Activated CD4-positive, alpha-beta T cell treated with anti-CD3 and anti-CD28 coated beads, Interleukin-2, Interleukin-4, amounts not matched to agents 100 ng/mL and 50 ng/mL, durations not matched to agents 16 hours and 8 hours (primary cell): ENCODE measurements at regions not wholly inside any gene's neighbourhood (a gene's known extent, or its start where the extent isn't known, plus 50 kb on each side); places are given as distances from the start of the nearest gene placed in this dataset.

Source experiments
- DNase-seq: peaks from one replicate; pipeline ENCODE4 v3.0.0-alpha.2; 2020; ENCODE audit warnings: low spot score

- no peak for DNase-seq
Observed at GRCh38 chr2:4486971-4487370, 783.6 kb downstream of the DCDC2C start.

DNA sequence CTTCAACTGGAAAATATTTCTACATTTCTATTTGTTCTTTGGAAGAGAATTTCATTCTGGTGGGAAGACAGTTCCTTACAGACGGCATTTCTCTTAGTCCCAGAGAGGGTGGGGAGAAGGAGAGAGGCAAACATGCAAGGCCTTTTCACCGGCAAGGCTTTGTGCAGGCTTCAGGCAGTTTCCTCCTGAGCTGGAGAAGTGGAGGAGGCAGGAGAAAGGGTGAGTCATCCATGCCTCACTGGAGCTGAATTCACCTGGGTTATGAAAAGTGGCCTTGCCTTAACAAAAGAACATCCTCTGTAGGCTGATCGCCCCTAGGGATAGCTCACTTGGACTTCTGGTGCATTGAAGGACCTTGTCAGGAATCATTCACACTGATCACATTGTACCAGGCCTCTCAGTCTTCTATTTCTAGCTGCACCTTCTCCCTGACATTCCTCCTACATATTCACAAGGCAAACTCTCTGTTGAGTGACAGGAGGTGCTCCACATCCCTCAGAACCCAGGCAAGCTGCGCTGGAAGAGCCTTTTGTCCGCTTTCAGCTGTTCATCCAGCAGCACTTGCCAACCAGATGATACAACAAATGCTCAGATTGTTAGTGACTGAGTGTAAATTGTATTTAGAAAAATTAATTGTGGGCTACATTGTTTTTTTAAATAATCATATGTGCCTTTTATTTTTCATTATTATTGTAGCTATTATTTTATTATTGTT, 796.1 kb downstream of the DCDC2C start:
- no peak for DNase-seq

DNA sequence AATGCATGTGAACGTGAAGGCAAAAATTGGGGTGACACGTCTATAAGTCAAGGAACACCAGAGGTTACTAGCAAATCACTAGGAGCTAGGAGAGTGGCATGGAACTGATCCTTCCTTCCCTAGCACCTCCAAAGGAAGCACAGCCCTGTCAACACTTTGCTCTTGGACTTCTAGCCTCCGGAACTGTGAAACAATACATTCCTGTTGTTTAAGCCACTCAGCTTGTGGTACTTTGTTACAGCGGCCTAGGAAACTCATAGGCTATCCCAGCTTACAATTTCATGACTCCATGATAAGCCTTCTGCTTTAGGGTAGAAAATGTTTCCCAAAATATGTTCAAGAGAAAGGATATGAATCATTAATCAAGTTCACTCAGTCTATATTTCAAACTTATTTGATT, 798.1 kb downstream of the DCDC2C start:
- no peak for DNase-seq

DNA sequence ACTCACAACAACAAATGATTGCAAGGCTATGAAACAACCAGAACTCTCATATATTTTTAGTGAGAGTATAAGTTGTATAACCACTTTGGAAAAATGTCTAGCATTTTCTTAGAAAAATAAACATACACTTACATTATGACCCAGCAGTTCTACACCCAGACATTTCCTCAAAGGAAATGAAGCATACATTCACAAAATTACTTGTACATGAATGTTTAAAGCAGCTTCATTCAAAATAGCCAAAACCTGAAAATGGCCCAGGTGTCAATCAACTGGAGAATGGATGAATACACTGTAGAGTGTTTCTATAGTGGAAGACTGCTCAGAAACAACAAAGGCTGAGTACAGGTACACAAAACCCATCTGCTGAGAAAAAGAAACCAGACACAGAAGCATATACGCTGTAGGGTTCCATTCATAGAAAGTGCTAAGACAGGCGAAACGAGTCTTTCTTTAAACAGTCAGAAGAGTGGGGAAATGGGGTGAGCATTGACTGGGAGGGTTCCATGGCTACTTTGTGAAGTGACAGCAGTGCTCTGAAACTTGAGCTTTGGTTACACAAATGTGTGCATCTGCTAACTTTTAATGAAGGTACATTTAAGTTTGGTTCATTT, 799.0 kb downstream of the DCDC2C start:
- DNase-seq, result no peak

- no peak for DNase-seq
Observed at GRCh38 chr2:4507661-4508060, 804.3 kb downstream of the DCDC2C start.

DNA sequence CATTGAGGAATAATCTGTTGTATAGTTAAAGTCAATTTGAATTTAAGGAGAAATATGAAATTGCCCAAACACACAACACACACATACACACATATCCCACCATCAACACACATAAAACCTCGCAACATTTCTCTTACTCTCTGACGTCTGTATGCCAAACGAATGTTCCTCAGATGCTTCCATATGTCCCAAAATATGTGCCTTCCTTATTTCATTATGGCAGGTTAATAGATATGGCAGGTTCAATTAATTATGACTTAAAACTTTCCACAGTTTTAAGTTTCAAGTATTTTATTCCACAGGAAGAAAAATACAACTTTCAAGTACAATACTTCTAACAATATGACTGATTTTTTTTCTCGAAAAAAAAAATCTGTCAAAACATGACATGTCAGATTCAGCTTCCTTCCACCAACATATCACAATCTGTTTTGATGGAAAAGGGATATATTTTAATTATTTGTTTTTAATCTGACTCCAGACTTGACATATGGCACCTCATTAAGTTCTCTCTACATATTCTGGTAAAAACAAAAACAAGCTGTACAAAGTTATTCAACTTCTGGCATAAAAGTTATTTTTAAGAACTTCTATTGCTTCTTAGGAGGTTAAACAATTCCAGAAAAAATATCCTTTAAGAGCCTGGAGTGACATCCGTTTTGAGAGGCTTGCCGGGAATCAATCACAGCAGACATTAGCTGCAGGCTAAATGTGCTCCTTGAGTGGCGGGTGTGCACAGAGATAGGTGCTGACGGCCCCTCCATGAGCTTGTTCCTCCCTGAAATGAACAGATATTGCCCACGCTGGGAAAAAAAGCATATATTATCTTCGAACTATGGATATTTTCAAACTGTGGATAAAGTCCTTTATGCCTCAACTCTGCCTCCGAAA, 812.7 kb downstream of the DCDC2C start:
- DNase-seq, result no peak

DNA sequence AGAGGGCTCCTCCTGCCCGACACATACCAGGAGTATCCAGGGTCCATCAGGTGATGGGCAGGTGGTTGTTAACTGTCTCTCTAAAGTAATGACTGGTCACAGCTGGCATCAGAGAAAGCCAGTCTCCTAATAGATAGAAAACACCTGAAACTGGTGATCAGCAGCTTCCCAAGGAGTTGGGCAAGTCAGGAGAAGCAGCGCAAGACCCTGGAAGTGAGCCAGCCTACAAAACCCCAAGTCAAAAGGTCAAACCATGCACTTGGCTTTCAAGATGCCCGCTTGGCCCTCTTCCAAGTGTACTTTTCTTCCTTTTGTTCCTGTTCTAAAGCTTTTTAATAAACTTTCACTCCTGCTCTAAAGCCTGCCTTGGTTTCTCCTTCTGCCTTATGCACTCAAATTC, 815.2 kb downstream of the DCDC2C start:
- DNase-seq, result no peak

DNA sequence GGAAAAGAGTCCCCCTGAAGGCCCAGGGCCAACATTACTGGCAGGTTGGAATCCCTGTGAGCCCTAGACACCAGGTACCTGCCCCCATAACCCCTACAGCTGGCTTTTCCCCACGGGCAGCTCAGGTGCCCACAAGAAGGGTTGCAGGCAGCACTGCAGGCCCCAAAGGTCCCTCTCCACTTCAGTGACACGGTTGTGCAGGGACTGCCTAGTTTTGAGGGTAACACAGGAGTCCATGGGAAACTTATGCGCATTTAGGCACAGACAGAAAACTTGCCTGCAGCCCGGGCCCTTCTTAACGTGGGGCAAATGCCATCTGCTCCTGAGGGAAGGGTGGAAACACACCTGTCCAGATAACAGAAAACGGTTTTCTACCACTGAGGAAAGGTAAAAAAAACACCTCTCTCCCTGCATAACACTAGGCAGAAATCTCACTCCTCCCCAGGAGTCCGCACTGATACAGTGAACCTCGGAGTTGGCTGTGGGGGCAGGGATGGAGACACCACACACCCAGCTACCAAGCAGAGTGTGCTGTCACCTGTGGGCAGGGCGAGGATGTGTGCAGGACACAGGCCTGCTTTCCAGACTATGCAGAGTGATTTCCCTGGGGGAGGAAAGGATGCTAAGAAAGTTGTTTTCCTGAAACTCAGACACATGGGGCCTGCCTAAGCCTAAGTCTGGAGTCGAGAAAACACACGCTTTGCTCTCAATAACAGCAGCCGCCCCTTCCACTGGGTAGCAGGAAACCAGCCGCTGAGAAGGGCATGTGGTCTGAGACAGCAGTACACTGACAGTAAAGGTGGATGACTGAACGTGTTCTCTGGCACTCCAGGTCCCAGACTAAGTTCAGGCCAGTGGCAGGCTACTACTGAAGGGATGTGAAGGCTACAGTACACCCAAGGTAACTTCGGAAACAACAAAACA, 819.4 kb downstream of the DCDC2C start:
- no peak for DNase-seq

DNA sequence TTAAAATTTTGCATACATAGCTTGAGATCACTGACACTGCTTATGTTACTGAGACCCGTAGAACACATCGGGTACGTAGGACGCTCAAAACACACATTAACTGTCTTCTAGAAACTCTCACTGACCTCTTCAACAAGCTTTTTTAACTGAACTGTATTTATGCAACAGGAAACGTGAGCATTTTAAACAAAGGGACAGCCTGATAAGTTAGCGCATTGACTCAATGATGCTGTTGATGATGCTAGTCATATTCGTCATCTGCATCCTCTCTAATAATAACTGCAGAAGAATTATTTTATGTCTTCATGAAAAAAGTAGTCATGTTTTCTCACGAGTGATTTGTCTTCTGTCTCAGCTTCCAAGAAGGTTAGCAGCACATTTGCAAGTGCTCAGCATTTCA, 824.0 kb downstream of the DCDC2C start:
- DNase-seq, result no peak

DNA sequence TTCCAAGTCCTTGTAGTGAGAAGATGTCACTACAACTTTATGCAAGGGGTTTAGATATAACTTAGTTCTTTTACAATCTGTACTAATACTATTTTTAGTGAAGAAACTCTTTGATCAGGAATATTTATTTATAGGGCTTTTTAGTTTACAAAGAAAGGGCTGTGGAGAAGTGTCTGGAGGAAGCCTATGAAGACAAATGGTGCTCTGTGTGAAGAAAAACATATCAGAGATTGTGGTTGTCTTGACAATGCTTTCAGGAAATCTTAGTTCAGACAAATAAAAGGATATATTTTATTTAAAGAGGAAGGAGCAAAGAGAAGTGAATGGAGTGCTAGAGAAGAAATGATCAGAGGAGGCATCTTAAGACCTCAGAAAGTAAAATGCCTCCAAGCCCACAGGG, 824.9 kb downstream of the DCDC2C start:
- no peak for DNase-seq

- no peak for DNase-seq
Observed at GRCh38 chr2:4528773-4529172, 825.4 kb downstream of the DCDC2C start.

- DNase-seq, result no peak
Observed at GRCh38 chr2:4529738-4530137, 826.4 kb downstream of the DCDC2C start.

DNA sequence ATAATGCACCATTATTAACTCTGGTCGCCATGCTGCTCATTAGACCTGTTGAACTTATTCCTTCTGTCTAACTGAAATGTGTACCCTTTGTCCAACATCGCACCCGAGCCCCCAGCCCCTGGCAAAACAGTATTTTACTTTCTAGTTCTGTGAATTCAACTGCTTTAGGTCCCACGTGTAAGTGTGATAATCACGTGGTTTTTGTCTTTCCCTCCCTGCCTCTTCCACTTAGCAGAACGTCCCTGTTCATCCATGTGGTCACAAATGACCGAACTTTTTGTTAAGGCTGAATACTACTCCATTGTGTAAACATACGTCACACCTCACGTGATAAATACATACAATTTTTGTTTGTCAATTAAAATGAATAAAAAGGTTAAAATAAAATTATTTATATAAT, 826.9 kb downstream of the DCDC2C start:
- DNase-seq, result no peak

- no peak for DNase-seq
Observed at GRCh38 chr2:4533806-4534205, 830.4 kb downstream of the DCDC2C start.

DNA sequence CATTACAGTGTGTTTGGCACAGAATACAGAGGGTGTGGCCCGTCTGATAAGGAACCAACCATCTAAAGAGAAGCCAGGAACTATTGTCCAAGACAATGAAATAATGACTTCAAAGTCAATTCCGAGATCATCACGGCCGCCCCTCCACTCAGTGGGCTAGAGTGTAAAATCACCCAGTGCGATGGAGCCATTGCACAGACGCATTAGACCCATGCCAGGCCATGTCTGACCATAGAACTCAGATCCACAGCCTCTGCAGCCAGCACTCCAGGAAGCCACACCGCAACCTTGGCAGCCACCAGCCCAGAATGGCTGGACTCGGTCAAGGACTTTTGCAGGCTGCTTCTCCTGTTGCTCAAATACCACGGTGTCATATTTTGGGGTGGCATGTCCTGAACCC, 835.7 kb downstream of the DCDC2C start:
- DNase-seq, result no peak

DNA sequence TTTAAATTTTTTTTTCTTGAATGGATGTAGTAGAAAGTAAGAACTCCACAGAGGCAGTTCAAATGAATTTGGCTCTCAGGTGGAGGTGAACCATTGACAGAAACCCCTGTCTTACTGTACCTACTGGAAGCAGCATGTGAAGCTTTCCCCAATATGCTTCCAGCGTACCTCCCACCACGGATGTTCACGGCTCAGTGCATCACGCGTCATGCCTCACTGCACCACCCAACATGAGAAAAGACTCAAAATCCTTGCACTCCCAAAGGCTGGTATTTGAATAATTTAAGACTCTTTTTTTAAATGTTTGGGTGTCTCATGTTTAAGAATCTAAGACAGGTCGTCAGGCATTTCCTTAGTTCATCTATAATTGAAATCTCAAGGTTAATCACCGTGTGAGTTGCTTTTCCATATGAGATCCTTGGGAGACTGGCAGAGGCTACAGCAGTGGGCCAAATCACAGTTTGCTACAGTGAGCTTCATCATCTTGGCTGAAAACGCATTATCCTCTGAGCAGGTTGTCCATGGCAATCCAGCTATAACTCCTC, 846.4 kb downstream of the DCDC2C start:
- DNase-seq, result no peak

DNA sequence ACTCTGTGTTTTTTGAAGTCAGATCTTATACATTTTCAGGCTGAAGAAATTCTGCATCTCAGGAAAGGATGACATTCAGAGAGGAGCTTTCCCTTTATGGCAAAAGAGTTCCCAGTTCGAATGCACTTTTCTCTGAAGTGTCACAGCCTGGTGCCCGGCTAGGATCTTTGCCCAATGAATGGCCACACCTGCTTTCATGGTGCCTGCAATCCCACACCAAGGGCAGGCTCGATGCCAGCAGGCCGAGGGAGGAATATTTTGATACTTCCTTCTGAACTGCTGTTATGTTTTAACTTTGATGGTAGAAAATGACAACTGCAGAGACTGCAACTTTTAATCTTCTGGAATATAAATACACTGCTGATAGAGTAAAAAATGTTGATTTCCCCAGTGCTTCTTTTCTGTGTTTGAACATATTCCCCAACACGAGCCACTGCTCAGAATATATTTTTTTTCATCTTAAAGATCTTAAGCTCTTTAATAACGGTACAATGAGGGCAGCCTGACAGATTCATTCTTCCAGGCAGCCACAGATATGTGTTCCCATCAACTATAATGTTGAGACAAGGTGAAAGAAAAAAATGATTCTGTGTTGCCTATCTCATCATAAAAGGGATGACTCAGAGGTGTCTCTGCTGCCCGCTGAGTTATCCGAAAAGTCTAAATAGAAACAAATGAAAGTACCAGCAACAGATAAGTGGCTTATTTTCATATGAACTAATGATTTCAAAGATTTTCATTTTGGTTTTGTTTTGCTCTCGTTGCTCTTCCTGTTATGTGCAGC, 848.5 kb downstream of the DCDC2C start:
- DNase-seq, result no peak

GRCh38 chr2:4553241-4553640, 849.9 kb downstream of the DCDC2C start:
- no peak for DNase-seq

DNA sequence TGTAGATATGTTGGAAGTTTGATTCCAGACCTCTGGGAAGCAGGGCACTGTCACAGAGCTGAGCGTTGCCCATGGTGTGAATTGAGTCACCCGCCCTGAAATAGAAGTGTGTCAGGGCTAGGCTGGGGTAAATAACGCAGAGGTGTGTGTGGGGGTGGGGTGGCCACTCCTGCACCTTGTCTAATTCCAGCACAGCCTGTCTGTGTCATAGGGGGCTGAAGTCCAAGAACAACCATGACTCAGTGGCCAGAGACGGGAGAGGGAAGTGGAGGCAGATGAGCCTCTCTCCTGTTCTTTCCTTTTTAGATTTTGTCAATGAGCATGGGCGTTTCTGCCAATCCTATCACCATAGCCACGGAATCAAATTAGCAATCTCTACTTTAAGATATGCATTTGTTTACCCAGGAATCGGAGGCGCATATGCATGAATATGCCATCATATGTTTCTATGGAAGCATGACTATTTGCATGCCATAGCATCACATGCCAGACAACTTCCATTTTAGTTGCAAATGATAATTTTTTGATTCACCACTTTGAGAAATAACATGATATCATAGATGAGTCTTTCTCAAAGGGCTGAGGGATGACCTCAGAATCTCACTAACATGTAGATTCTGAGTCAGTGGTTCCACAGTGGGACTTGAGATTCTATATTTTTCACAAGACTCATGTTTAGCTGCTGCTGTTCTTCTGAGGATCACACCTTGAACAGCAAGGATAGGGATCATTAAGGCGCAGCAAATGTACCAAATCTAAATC, 852.9 kb downstream of the DCDC2C start:
- DNase-seq, result no peak

DNA sequence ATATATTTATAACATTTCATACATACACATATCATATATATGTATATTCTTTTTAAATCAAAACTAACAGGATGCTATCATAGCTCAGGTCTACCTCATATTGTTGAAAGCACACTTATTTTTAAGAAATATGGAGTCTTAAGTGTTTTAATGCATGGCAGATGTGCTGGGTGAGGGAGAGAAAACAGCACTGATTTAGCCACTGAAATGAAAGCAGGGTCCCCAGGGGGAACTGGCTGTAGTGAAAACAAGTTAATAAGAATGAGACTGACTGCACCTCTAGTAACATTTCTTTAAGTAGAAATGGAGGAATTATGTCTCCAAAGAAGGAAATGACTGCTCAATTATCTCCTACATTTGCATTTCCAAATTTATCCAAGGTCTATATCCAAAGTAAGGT, 857.8 kb downstream of the DCDC2C start:
- DNase-seq, result no peak
